DND-41 (cell line): ENCODE measurements at regions not wholly inside any gene's neighbourhood (a gene's known extent, or its start where the extent isn't known, plus 50 kb on each side); places are given as distances from the start of the nearest gene placed in this dataset.

ENCODE experiments used
- ATAC-seq: fragments of 200-7000 bp; cut with Tn5 transposase; 3 replicates; pipeline ENCODE4 v1.9.1; 2021; ENCODE audit warnings: low read depth; ENCODE audit not compliant: insufficient read depth
- DNase-seq: peaks from one replicate; pipeline ENCODE4 v3.0.0-alpha.2; 2020
- H2AFZ ChIP-seq: 2 replicates; pipeline ENCODE4 v1.6.0; 2012; ENCODE audit warnings: low read depth, low read length
- H3K27ac ChIP-seq: 2 replicates; pipeline ENCODE4 v1.5.1; 2012; ENCODE audit warnings: low read length, inconsistent platforms
- H3K27me3 ChIP-seq: fragments of 200-600 bp; sonication (generic); 2 replicates; pipeline ENCODE4 v1.6.0; 2012; ENCODE audit warnings: low read length, mild to moderate bottlenecking, inconsistent platforms; ENCODE audit not compliant: insufficient read depth, poor library complexity
- H3K36me3 ChIP-seq: 2 replicates; pipeline ENCODE4 v1.5.1; 2012; ENCODE audit warnings: low read length, inconsistent platforms; ENCODE audit not compliant: insufficient read depth
- H3K4me1 ChIP-seq: 2 replicates; pipeline ENCODE4 v1.5.1; 2012; ENCODE audit warnings: mild to moderate bottlenecking, low read length; ENCODE audit not compliant: insufficient read depth
- H3K4me2 ChIP-seq: 2 replicates; pipeline ENCODE4 v1.6.0; 2012; ENCODE audit warnings: mild to moderate bottlenecking, moderate library complexity, low read length, inconsistent platforms; ENCODE audit not compliant: insufficient read depth
- H3K4me3 ChIP-seq, 2 experiments: fragments of 200-600 bp in 1 of 2; shearing (Covaris generic) in 1 of 2; 2 replicates each; pipeline ENCODE4 v1.5.1; 2012 to 2016; ENCODE audit warnings: inconsistent platforms in 2 of 2, low read length in 2 of 2, mild to moderate bottlenecking in 2 of 2, low read depth in 1 of 2, moderate library complexity in 1 of 2
- H3K79me2 ChIP-seq: 2 replicates; pipeline ENCODE4 v1.6.0; 2012; ENCODE audit warnings: low read length, inconsistent platforms; ENCODE audit not compliant: insufficient read depth
- H3K9ac ChIP-seq: 2 replicates; pipeline ENCODE4 v1.6.0; 2012; ENCODE audit warnings: low read depth, mild to moderate bottlenecking, inconsistent platforms, low read length, moderate library complexity
- H3K9me3 ChIP-seq: 2 replicates; pipeline ENCODE4 v1.5.1; 2012; ENCODE audit warnings: low read length, moderate library complexity, mild to moderate bottlenecking, inconsistent platforms; ENCODE audit not compliant: insufficient read depth, severe bottlenecking
- H4K20me1 ChIP-seq: 2 replicates; pipeline ENCODE4 v1.6.0; 2012; ENCODE audit warnings: low read length; ENCODE audit not compliant: insufficient read depth
- CTCF ChIP-seq: IDR thresholded peaks from 2 replicates; pipeline ENCODE4 v1.5.1; 2012; ENCODE audit warnings: borderline replicate concordance, low read length, moderate library complexity, mild to moderate bottlenecking; ENCODE audit not compliant: poor library complexity, severe bottlenecking; ENCODE audit errors: extremely low read depth
- EZH2 ChIP-seq: IDR thresholded peaks from 3 replicates; pipeline ENCODE4 v1.6.1; 2012; ENCODE audit warnings: borderline replicate concordance, low read depth, mild to moderate bottlenecking, moderate library complexity, low read length, inconsistent platforms; ENCODE audit not compliant: severe bottlenecking

- Histone ChIP-seq H3K9me3 (no peaks in the 10 kb centered on the region), H3K27me3 (peaks cover 13% of the 10 kb centered on the region), H3K36me3 (no peaks in the 10 kb centered on the region), H3K4me3 (no peak overlapping the region), H4K20me1 (no peaks in the 10 kb centered on the region), H3K27ac (no peak overlapping the region), H3K9ac (no peak overlapping the region), H3K4me1 (no peaks in the 10 kb centered on the region), H2AFZ (no peak overlapping the region), H3K4me2 (no peak overlapping the region), H3K79me2 (no peaks in the 10 kb centered on the region)
- ATAC-seq (no peak), DNase-seq (no peak)
- TF ChIP-seq CTCF (no peak), EZH2 (no peak)
These were observed 264.4 kb upstream of the OR4E1 start for GRCh38 chr14:21937996-21938395.

- no peak overlapping the region for H3K9ac ChIP-seq
- no peaks in the 10 kb centered on the region for H3K4me1 ChIP-seq
- H3K79me2 ChIP-seq = no peaks in the 10 kb centered on the region
- no peak overlapping the region for H3K4me3 ChIP-seq
- no peak overlapping the region for H2AFZ ChIP-seq
- no peak overlapping the region for H3K4me2 ChIP-seq
- no peaks in the 10 kb centered on the region for H3K9me3 ChIP-seq
- H3K27ac ChIP-seq = no peak overlapping the region
- DNase-seq (no peak), ATAC-seq (no peak; the same call in 2 of the 3 replicates)
- H4K20me1 ChIP-seq = no peaks in the 10 kb centered on the region
- TF ChIP-seq EZH2 (no peak), CTCF (peak; percentile 58)
- H3K27me3 ChIP-seq = peaks cover 9% of the 10 kb centered on the region
- no peaks in the 10 kb centered on the region for H3K36me3 ChIP-seq
These were observed 260.1 kb upstream of the OR4E1 start for GRCh38 chr14:21933681-21934080.

- H3K4me1 ChIP-seq = peaks cover 34% of the 10 kb centered on the region
- peak; percentile 91 for ATAC-seq
- H3K79me2 ChIP-seq = no peaks in the 10 kb centered on the region
- TF ChIP-seq CTCF (peak; percentile 63), EZH2 (no peak)
- H3K36me3 ChIP-seq = no peaks in the 10 kb centered on the region
- 0 out of 2 replicates have a peak, but pooled peaks cover 2% of the 10 kb centered on the region for H4K20me1 ChIP-seq
- peak overlapping the region; percentile 46 for H3K9ac ChIP-seq
- H2AFZ ChIP-seq = peak overlapping the region; percentile 34; the same call in 1 of the 2 replicates
- peak overlapping the region; percentile 65 for H3K4me2 ChIP-seq
- DNase-seq = peak; percentile 93
- no peaks in the 10 kb centered on the region for H3K9me3 ChIP-seq
- no peaks in the 10 kb centered on the region for H3K27me3 ChIP-seq
- H3K27ac ChIP-seq = peak overlapping the region; percentile 88
- peak overlapping the region in 1 of 2 experiments; percentile 39; a peak in 2 of 4 replicates for H3K4me3 ChIP-seq
These were observed 250.9 kb upstream of the OR4E1 start for GRCh38 chr14:21924479-21924878.
